C4-2B (cell line): ENCODE measurements at regions not wholly inside any gene's neighbourhood (a gene's known extent, or its start where the extent isn't known, plus 50 kb on each side); places are given as distances from the start of the nearest gene placed in this dataset.

Source experiments
- CTCF ChIP-seq: fragments of 450-650 bp; conservative IDR thresholded peaks from 2 replicates; pipeline ENCODE4 v1.5.1; 2017; ENCODE audit warnings: mild to moderate bottlenecking
- ZFX ChIP-seq: fragments of 450-650 bp; IDR thresholded peaks from 2 replicates; pipeline ENCODE4 v1.6.1; 2017

DNA sequence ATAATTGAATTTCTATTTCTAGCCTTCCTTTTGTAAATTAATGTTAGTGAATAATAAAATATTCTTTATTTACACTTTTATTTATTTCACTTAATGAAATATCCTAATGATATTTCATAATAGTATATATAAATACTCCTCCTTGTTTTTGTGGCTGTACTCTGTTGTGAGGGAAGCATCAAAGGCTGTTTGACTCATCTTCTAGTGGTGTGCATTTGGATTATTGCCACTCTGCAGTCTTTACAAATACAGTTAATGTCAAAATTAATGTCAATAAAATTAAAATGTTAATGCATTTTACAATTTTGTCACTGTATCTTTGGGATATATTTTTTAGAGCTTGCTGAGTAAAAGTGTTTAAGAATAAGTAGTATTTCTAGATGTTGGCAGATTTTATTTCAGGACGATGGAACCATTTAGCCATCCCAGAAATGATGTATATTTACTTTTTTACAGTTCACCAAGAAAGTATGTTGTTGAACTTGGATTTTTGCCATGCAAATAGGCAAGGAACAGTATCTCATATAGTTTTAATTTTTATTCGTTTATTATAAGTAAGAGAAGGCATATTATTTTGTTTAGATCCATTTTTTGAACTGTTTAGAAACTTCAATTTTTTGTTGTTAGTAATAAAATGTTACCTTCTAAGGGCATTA lies 281.2 kb upstream of the SLITRK6 start:
- TF ChIP-seq CTCF = no peak
- TF ChIP-seq ZFX = no peak
